22Rv1 (cell line): ENCODE measurements at regions not wholly inside any gene's neighbourhood (a gene's known extent, or its start where the extent isn't known, plus 50 kb on each side); places are given as distances from the start of the nearest gene placed in this dataset.

ENCODE experiments used
- H3K27ac ChIP-seq: fragments of 450-650 bp; 2 replicates; pipeline ENCODE4 v1.5.1; 2017
- ZFX ChIP-seq: fragments of 450-650 bp; IDR thresholded peaks from 2 replicates; pipeline ENCODE4 v1.6.1; 2017; ENCODE audit warnings: antibody characterized with exemption, borderline replicate concordance
- TF ChIP-seq, protein P1 (sequence below): fragments of 450-650 bp; IDR thresholded peaks from 2 replicates; pipeline ENCODE4 v1.5.1; 2017; ENCODE audit warnings: mild to moderate bottlenecking

DNA sequence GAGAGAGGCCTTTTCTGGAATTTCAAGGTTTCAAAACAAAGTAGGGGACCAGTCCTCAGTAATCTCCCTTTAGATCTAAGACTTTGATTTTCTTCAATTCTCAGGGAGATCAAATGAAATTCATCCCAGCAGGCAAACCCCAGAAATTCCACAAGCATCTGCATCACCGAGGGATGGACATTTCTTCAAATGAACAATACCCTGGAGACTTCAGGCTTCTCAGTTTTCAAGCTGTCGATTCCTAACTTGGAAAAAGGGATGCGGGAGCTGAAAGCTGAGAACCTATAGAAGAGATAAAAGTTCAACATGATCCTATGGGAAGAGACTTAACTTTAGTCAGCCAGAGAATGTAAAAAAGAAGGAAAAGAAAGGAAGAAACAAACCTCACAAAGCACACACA lies 296.9 kb upstream of the CDH5 start:
- no peak for TF ChIP-seq ZFX
- TF ChIP-seq, protein P1, sequence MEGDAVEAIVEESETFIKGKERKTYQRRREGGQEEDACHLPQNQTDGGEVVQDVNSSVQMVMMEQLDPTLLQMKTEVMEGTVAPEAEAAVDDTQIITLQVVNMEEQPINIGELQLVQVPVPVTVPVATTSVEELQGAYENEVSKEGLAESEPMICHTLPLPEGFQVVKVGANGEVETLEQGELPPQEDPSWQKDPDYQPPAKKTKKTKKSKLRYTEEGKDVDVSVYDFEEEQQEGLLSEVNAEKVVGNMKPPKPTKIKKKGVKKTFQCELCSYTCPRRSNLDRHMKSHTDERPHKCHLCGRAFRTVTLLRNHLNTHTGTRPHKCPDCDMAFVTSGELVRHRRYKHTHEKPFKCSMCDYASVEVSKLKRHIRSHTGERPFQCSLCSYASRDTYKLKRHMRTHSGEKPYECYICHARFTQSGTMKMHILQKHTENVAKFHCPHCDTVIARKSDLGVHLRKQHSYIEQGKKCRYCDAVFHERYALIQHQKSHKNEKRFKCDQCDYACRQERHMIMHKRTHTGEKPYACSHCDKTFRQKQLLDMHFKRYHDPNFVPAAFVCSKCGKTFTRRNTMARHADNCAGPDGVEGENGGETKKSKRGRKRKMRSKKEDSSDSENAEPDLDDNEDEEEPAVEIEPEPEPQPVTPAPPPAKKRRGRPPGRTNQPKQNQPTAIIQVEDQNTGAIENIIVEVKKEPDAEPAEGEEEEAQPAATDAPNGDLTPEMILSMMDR = no peak

DNA sequence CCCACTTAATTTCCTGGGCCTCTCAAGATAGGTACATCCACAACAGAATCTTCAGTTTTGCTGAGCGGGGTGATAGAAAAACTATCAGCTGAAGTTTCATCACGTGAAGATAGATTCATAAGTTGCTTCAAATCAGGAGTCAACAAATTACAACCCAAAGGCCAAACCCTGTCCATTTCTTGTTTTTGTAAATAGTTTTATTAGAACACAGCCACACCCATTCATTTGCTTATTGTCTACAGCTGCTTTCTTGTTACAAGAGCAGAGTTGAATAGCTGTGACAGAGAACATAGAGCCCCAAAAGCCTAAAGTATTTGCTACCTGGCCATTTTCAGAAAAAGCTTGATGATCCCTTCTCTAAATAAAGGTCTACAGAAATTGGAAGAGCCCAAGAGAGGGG lies 300.1 kb upstream of the CDH5 start:
- no peak overlapping the region for H3K27ac ChIP-seq
- TF ChIP-seq, protein P1 = no peak
- no peak for TF ChIP-seq ZFX

More for the DNA sequence above, 296.9 kb upstream of the CDH5 start:
- no peak overlapping the region for H3K27ac ChIP-seq

DNA sequence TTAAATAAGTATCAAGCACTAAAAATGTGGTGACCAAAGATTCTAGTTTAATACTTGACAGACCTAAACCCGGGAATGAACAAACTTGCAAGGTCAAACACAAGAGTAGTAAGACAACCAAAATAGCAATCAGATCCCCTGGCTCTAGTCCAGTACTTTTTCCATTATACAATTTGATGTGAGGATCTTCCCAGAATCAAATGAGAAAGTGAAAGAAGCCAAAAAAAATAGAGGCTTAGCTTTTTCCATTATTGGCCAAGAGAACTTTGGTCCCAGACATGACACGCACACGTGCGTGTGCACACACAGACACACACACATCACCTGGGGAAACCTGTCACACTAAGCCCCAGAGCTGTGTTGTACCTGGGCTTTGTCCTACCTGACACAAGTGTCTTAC lies 300.6 kb upstream of the CDH5 start:
- TF ChIP-seq ZFX = no peak
- TF ChIP-seq, protein P1 = no peak
- H3K27ac ChIP-seq = no peak overlapping the region

DNA sequence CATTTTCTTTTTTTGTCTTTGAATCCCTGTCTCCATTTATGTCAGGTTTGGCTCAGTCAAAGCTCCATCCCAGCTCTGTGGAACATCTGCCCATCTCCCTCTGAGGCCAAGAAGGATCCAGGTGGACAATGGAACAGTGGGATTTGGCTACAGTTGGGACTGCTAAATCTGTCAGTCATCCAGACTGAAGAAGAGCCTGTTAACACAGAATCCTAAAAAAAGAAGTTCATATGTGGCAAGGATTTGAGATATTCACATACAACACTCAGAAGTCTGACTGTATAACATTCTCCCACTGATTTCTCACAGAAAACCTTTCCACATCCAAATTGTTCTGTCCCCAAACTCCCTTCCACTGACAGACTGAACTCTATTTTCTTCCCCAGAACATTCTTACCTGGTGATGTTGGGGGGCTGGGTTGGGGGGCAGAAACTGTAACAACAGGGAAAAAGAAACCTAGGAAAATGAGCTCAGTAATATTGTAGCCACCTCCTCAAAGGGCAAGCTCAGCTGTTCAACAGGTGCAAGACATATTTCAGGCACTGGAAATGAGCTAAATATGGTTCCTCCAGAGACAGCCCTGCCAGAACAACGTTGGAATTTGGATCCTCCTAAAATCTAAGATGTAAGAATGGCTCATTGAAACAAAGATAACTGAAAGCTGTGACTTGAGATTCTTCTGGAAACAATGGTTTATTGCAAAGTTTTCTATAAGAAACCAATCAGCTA lies 301.5 kb upstream of the CDH5 start:
- TF ChIP-seq, protein P1 = no peak
- no peak for TF ChIP-seq ZFX
- no peak overlapping the region for H3K27ac ChIP-seq

DNA sequence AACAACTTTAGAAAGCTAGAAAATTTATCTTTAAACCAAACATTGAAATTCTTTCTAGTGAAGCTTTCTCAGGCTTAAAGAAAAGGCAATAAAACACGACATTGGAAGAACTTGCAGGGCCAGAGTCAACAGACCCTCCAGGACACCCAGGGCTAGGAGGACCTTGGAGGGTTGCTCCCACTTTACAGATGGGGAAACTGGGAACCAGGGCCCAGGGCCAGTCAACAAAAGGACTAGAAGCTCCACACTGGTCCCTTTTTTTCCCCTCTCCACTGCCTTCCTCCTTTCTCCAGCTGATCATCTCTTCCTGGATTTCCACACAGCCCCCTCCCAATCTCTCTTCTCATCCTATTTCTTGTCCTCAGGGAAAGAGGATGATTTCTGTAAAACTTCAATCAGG lies 307.7 kb upstream of the CDH5 start:
- no peak overlapping the region for H3K27ac ChIP-seq
- TF ChIP-seq ZFX = no peak
- TF ChIP-seq, protein P1 = no peak

DNA sequence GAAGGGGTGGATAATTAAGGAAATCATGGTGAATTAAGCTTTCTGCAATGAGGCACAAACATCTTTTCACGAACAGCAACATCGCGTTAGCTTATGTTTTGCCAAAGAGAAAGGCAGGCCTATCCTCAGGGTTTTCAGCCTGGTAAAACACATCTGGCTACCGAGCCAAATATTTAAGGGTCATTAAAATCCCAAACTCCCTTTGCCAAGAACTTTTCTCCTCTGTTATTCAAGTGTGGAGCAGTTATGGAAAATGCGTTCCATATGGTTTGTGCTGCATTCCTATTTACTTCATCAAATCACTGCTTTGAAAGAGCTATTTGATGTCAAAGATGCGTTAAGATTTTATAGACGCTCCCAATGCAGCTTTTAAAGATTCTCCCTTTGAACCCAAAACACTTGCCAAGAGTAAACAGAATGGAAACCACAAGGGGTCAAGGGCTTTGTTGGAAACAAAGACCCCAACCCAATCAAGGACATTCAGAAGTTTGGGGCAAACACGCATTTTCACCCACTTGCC lies 308.3 kb upstream of the CDH5 start:
- TF ChIP-seq ZFX = no peak
- TF ChIP-seq, protein P1 = no peak
- H3K27ac ChIP-seq = no peak overlapping the region

DNA sequence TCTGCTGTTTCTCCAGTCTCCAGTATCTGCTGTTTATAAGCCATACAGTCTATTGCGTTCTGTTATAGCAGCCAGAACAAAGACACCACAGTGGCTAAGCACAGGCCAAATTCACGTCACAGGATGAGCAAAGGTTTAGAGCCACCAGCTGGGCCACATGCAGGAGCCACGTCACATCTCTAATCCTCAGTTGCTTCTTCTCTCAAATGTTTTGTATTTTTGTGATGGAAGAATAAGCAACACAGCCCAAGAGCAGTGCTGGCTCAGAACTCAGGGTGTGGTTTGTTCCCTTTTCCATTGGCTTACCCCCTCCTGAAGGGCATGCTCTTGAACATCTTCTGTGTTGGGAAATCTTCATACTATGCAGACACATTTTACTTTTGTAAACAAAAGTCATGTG lies 309.4 kb upstream of the CDH5 start:
- no peak for TF ChIP-seq ZFX
- TF ChIP-seq, protein P1 = no peak
- H3K27ac ChIP-seq = no peak overlapping the region
